ENCODE measurements at regions not wholly inside any gene's neighbourhood (a gene's known extent, or its start where the extent isn't known, plus 50 kb on each side); places are given as distances from the start of the nearest gene placed in this dataset.

DNA sequence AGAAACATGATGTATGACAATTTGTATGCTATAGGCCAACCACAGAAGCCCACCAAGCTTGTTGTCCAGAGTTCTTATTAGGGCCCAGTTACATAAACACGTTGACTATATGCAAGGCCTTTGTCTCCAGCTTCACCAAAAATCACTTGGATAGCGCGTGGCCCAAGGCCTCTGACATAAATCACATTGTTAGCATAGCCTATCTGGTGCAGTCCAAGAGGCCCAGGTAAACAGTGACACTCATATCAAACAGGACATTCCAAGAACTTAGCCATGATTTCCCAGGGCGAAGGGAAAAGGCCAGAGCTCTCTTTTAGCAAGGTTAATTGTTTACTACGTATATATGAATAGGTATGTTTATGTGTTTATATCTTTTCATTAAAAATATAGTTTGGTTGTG lies 337.2 kb upstream of the CELF2 start:
- H3K4me3 ChIP-seq (replicated peaks; ENCODE audit: low read depth, low read length), result no peak overlapping the region
- DNase-seq (ENCODE audit: low read depth), result no peak
- TF ChIP-seq CTCF (IDR thresholded peaks at IDR 0.05; ENCODE audit: low read length, missing control alignments), result no peak

DNA sequence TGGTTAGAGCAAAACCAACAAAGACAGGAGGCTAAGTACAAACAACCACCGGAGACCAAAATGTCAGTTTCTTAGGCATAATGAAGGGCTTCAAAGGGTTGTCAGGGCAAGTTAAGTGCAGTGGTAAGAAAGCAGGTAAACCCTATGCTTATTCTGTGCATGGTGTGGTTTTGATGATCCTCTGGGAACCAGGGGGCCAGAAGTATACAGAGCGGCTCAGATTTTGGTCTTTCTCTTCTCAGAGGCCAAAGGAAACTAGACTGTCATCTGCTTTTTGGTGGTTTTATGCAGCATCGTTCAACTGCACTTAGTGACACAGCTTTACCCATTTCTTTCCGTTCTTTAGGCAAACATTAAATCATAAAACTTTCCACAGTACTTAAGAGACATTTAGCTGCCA lies 332.7 kb upstream of the CELF2 start:
- no peak for DNase-seq (ENCODE audit: low read depth)
- no peak for TF ChIP-seq CTCF (IDR thresholded peaks at IDR 0.05; ENCODE audit: low read length, missing control alignments)
- H3K4me3 ChIP-seq (replicated peaks; ENCODE audit: low read depth, low read length), result no peak overlapping the region

DNA sequence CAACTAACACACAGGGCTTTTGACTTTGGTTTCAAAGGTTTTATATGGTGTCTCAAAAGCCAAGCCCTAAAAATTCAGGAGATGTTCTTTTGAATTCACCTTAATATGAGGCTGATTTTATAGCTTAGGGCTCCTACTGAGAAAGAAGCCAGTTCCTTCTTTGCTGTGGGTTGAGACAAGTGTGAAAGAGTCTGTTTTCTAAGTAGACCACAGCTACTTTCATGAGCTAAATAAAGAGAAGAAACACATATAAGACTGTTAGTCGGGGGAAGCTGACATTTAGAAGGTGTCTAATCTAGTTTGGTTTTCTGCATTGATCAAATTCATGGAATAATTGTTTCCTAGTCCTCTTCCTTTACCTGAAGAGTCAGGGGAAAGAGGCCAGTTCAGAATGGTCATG lies 332.1 kb upstream of the CELF2 start:
- no peak overlapping the region for H3K4me3 ChIP-seq (replicated peaks; ENCODE audit: low read depth, low read length)
- TF ChIP-seq CTCF (IDR thresholded peaks at IDR 0.05; ENCODE audit: low read length, missing control alignments), result no peak
- no peak for DNase-seq (ENCODE audit: low read depth)

DNA sequence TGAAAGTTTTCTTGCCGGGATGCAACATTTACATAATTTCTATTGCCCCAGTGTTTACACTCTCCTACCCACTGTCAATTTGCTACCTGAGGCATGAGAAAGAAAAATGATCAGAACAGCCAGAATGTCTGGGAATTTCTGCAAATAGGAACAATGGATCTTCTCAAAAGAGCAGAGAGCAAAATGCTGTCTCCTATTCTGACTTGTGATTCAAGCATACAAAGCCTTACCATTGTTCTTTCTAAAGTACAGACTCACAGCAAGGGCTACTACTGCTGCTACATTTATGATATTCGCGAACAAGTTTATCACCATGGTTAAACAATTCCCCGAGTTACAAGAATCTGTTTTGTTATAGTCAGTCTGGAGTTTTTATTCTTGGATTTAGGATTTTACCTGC lies 329.9 kb upstream of the CELF2 start:
- H3K4me3 ChIP-seq (replicated peaks; ENCODE audit: low read depth, low read length), result no peak overlapping the region
- no peak for DNase-seq (ENCODE audit: low read depth)
- TF ChIP-seq CTCF (IDR thresholded peaks at IDR 0.05; ENCODE audit: low read length, missing control alignments), result no peak

DNA sequence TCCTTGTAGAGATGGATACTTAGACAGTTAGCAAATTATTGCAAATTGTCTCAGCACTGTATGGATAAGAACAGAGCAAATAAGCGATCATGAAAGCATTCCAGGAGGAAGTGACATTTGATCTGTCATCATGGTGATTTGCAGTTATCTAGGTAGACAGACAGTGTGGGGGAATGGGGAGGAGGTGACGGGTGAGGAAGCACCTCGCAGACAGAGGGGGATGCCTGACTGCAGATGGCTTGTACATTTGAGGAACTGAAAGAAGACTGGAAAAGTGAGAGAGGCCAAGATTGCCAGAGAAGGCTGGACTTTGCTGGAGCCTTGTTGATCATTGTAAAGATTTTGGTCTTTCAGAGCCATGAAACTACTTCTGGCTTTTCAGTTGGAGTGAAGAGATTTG lies 318.2 kb upstream of the CELF2 start:
- no peak for TF ChIP-seq CTCF (IDR thresholded peaks at IDR 0.05; ENCODE audit: low read length, missing control alignments)
- DNase-seq (ENCODE audit: low read depth), result no peak
- no peak overlapping the region for H3K4me3 ChIP-seq (replicated peaks; ENCODE audit: low read depth, low read length)

DNA sequence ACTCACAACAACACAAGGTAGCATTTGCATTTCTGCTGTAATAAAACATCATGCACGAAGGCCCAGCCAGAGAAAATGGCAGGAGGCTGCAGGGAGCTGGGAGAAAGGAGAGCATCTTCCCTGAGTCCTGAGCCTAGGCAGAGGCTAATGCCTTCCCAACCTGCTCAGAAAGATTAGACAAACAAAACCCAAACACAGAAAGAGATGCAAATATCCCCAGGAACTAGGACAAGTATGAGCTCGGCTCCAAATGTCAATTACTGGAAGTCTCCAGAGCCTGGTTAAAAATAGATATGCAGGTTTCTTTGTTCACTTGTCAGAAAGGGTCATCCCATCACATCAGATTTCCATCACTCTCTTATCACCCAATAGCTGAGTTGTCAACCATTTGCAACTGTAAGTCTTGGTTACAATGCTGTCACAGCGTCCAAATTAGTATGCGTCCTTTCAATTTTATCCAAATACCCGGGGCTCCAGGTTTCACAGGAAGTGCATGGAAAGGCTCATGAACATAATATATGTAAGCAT lies 316.5 kb upstream of the CELF2 start:
- TF ChIP-seq CTCF (IDR thresholded peaks at IDR 0.05; ENCODE audit: low read length, missing control alignments), result no peak
- no peak for DNase-seq (ENCODE audit: low read depth)
- no peak overlapping the region for H3K4me3 ChIP-seq (replicated peaks; ENCODE audit: low read depth, low read length)

DNA sequence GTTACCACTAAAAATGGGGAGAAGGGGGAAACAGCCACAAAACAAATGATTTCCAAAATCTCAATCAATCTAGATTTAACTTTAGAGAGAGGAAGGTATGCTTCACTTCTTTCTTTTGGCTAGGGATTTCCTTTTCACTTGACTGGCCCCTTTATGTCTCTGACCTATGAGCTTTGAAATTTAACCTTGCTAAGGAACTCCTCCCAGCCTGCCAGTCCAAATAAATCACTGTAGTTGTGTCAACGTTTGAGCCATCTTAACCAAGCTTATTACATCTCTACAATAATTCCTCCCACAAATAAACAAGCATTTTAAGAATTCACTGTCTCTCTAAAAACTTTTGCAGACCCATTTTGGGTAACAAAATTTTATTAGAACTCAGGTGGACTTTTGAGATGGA lies 315.5 kb upstream of the CELF2 start:
- DNase-seq (ENCODE audit: low read depth), result no peak
- H3K4me3 ChIP-seq (replicated peaks; ENCODE audit: low read depth, low read length), result no peak overlapping the region
- TF ChIP-seq CTCF (IDR thresholded peaks at IDR 0.05; ENCODE audit: low read length, missing control alignments), result no peak
